HL-60 (cell line): ENCODE measurements at regions not wholly inside any gene's neighbourhood (a gene's known extent, or its start where the extent isn't known, plus 50 kb on each side); places are given as distances from the start of the nearest gene placed in this dataset.

Experiments used
- DNase-seq, 2 experiments: peaks; one replicate each; pipeline ENCODE4 v3.0.0-alpha.2; 2010 to 2020; ENCODE audit warnings: low read depth in 1 of 2, low spot score in 1 of 2
- H3K27ac ChIP-seq: fragments of 250-450 bp; sonication (Bioruptor Pico); replicated peaks from 2 replicates; pipeline ENCODE4 v1.5.1; 2020; ENCODE audit warnings: mild to moderate bottlenecking, moderate library complexity
- H3K27me3 ChIP-seq: fragments of 250-450 bp; sonication (Bioruptor Pico); 2 replicates; pipeline ENCODE4 v1.5.1; 2021; ENCODE audit warnings: mild to moderate bottlenecking, moderate library complexity; ENCODE audit not compliant: insufficient read depth, poor library complexity, severe bottlenecking
- H3K4me3 ChIP-seq: replicated peaks from 2 replicates; pipeline ENCODE4 v1.5.1; 2011; ENCODE audit warnings: mild to moderate bottlenecking, control low read depth, low read length; ENCODE audit not compliant: insufficient read depth
- GABPA ChIP-seq: IDR thresholded peaks from 2 replicates; pipeline ENCODE4 v1.6.1; 2012; ENCODE audit warnings: low read depth
- POLR2AphosphoS5 ChIP-seq: IDR thresholded peaks from 2 replicates; pipeline ENCODE4 v1.6.1; 2012; ENCODE audit warnings: low read depth
- SPI1 ChIP-seq: IDR thresholded peaks from 2 replicates; pipeline ENCODE4 v1.6.1; 2012; ENCODE audit warnings: low read depth, mild to moderate bottlenecking, borderline replicate concordance
- TF ChIP-seq, protein P1 (sequence below): IDR thresholded peaks from one replicate; pipeline ENCODE4 v1.5.1; 2011; ENCODE audit warnings: low read length, control low read depth, inconsistent platforms; ENCODE audit not compliant: insufficient read depth
- TF ChIP-seq, protein P2 (sequence below): IDR thresholded peaks from 2 replicates; pipeline ENCODE4 v1.6.1; 2012; ENCODE audit warnings: low read depth; ENCODE audit not compliant: insufficient replicate concordance

DNA sequence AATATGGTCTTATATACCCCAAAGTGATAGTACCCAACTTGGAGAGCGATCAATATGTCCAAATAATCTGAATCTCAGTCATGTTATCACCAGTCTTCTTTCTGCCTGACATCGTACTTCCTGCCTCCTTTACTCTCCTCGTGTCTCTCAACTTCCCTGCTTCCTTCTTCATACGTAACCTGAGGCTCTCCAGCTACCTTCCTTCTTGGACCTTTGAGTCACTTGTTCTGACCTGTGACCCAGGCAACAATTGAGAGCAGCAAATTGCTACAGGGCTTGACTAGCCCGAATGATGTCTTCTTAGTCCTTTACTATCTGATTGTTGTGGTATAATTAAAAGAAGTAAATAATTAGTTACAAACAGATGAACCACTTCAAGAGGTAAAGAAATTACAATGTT, 145.9 kb upstream of the MBNL1 start:
- Histone ChIP-seq H3K27me3 (no peaks in the 10 kb centered on the region), H3K4me3 (no peak overlapping the region), H3K27ac (no peak overlapping the region)
- TF ChIP-seq GABPA (no peak), POLR2AphosphoS5 (no peak), SPI1 (no peak)
- TF ChIP-seq, protein P1, sequence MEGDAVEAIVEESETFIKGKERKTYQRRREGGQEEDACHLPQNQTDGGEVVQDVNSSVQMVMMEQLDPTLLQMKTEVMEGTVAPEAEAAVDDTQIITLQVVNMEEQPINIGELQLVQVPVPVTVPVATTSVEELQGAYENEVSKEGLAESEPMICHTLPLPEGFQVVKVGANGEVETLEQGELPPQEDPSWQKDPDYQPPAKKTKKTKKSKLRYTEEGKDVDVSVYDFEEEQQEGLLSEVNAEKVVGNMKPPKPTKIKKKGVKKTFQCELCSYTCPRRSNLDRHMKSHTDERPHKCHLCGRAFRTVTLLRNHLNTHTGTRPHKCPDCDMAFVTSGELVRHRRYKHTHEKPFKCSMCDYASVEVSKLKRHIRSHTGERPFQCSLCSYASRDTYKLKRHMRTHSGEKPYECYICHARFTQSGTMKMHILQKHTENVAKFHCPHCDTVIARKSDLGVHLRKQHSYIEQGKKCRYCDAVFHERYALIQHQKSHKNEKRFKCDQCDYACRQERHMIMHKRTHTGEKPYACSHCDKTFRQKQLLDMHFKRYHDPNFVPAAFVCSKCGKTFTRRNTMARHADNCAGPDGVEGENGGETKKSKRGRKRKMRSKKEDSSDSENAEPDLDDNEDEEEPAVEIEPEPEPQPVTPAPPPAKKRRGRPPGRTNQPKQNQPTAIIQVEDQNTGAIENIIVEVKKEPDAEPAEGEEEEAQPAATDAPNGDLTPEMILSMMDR, result no peak
- TF ChIP-seq, protein P2, sequence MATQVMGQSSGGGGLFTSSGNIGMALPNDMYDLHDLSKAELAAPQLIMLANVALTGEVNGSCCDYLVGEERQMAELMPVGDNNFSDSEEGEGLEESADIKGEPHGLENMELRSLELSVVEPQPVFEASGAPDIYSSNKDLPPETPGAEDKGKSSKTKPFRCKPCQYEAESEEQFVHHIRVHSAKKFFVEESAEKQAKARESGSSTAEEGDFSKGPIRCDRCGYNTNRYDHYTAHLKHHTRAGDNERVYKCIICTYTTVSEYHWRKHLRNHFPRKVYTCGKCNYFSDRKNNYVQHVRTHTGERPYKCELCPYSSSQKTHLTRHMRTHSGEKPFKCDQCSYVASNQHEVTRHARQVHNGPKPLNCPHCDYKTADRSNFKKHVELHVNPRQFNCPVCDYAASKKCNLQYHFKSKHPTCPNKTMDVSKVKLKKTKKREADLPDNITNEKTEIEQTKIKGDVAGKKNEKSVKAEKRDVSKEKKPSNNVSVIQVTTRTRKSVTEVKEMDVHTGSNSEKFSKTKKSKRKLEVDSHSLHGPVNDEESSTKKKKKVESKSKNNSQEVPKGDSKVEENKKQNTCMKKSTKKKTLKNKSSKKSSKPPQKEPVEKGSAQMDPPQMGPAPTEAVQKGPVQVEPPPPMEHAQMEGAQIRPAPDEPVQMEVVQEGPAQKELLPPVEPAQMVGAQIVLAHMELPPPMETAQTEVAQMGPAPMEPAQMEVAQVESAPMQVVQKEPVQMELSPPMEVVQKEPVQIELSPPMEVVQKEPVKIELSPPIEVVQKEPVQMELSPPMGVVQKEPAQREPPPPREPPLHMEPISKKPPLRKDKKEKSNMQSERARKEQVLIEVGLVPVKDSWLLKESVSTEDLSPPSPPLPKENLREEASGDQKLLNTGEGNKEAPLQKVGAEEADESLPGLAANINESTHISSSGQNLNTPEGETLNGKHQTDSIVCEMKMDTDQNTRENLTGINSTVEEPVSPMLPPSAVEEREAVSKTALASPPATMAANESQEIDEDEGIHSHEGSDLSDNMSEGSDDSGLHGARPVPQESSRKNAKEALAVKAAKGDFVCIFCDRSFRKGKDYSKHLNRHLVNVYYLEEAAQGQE, result no peak
- DNase-seq, result no peak

DNA sequence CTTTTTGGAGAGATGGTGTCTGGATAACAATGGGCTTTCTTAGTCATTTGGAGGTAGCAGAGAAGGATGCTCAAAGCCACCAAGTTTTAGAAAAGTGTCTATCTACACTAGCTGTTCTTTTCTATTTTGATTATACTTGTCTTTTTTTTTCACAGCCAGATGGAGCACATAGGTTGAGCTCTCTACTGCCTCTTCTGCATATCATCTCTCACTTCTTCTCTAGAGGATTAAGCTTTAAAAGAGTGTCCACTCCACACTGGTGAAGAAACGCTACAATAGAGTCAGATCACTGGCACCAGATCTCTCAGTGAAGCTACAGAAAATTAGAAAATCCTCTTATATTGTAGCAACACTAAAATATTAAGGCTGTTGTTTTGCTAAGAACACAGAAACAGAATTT, 145.3 kb upstream of the MBNL1 start:
- TF ChIP-seq POLR2AphosphoS5 (no peak), SPI1 (no peak), GABPA (no peak)
- TF ChIP-seq, protein P1, result no peak
- TF ChIP-seq, protein P2, result no peak
- no peak for DNase-seq
- Histone ChIP-seq H3K27me3 (no peaks in the 10 kb centered on the region), H3K4me3 (no peak overlapping the region), H3K27ac (no peak overlapping the region)

DNA sequence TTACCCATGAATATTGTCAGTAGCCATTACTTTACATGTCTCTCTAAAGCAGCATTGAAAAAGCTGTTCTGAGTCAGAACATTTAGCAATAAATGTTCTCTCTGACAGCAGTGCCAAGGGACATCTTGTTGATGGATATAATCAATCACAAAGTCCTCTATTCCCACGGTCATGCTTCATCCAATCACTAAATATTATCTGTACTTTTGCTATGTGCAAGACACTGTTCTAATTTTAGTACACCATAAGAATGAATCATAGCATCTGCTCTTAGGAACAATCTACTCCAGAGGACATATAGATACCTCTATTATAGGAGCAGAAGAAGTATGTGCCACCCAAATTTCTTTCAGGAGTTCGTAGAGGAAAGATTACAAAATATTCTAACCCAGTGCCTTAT, 142.5 kb upstream of the MBNL1 start:
- Histone ChIP-seq H3K27me3 (no peaks in the 10 kb centered on the region), H3K4me3 (no peak overlapping the region), H3K27ac (no peak overlapping the region)
- no peak for TF ChIP-seq GABPA
- no peak for TF ChIP-seq POLR2AphosphoS5
- TF ChIP-seq SPI1, result no peak
- TF ChIP-seq, protein P1, result no peak
- TF ChIP-seq, protein P2, result no peak
- no peak for DNase-seq
